EL (cell line): ENCODE measurements at regions not wholly inside any gene's neighbourhood (a gene's known extent, or its start where the extent isn't known, plus 50 kb on each side); places are given as distances from the start of the nearest gene placed in this dataset.

ENCODE experiments used
- DNase-seq: peaks from one replicate; pipeline ENCODE4 v3.0.0-alpha.2; 2016

GRCh38 chr6:19424853-19425252 lies 412.3 kb upstream of the ID4 start:
- DNase-seq, result no peak

- DNase-seq, result no peak
These were observed 409.6 kb upstream of the ID4 start for GRCh38 chr6:19427548-19427947.

- DNase-seq, result no peak
These were observed 404.1 kb upstream of the ID4 start for GRCh38 chr6:19432966-19433498.

DNA sequence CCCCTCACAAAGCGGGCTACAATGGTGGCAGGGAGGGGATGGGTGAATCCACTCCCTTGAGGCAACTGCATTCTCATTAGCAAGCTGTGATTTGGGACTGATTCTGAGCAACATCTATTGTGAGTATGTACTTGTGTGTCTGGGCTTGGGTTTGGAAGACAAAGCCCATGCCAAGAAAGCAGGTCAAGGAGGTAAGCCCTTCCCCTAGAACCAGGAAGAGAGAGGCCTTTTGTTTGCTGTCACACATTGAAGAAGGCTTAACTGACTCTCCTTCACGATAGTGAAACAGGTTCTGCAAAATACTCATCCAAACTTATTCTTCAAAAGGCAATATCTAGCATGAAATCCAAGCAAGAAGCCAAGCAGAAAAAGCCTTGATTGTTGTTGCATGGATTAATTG lies 403.1 kb upstream of the ID4 start:
- DNase-seq, result no peak

DNA sequence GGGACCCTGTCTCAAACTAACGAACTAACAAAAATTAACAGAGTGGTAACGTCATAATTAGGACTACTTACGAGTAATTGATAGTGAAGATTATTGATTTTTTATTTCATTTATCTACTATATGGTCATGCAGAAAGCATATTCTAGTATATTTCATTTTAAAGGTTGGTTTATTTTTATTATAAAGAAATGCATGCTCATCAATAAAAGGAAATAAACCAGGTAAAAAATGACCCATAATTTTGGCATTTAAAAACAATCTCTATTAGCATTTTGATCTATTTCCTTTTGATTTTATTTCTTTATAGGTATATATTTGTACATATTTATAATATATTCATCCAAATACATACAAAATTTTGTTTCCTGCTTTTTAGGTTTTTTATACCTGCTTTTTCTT lies 401.4 kb upstream of the ID4 start:
- DNase-seq, result no peak

- no peak for DNase-seq
These were observed 398.4 kb upstream of the ID4 start for GRCh38 chr6:19438566-19439353.

DNA sequence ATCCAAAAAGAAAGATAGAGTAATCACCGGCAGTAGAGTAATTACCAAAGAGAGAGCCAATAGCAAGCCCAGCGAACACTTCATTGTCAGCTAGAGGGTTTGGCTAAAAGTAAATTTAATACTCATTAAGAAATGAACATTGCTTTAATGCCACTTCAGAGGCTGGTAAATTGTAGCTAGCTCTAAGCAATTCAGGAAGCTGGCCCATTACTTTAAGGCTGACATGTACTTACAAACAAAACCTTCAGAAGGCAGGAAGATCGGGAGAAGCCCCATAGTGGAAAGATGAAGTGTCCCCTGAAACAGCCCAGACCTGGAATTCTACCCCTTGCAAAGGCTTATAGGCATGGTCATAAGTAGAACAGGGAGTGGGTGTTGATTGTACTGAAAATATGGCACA lies 396.6 kb upstream of the ID4 start:
- DNase-seq, result no peak

- no peak for DNase-seq
These were observed 393.8 kb upstream of the ID4 start for GRCh38 chr6:19443411-19443810.

GRCh38 chr6:19444041-19444440 lies 393.1 kb upstream of the ID4 start:
- no peak for DNase-seq

DNA sequence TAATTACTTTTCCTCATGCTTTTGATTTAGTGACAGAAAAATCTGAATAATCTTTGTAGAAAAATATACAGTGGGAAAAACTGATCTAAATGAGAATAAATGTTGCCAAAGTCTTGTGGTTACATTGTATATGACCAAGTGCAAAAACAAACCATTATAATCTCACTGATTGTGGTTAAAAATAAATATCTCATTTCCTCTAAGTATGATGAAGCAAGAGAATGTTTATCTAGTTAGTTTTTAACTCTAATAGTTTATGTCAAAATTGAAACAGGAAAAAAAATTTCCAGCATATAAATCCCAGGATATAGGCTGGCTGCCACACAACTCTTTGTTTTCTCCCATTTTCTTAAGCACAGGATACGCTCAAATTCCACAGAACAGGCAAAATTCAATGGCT lies 392.7 kb upstream of the ID4 start:
- no peak for DNase-seq

DNA sequence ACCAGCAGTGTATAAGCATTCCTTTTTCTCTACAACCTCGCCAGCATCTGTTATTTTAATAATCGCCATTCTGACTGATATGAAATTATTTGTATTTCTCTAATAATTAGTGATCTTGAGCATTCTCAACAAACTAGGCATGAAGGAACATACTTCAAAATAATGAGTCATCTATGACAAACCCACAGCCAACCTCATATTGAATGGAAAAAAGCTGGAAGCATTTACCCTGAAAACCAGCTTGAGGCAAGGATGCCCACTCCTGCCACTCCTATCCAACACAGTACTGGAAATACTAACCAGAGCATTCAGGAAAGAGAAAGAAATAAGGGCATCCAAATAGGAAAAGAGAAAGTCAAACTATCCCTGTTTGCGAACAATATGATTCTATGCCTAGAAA lies 390.6 kb upstream of the ID4 start:
- DNase-seq, result no peak

DNA sequence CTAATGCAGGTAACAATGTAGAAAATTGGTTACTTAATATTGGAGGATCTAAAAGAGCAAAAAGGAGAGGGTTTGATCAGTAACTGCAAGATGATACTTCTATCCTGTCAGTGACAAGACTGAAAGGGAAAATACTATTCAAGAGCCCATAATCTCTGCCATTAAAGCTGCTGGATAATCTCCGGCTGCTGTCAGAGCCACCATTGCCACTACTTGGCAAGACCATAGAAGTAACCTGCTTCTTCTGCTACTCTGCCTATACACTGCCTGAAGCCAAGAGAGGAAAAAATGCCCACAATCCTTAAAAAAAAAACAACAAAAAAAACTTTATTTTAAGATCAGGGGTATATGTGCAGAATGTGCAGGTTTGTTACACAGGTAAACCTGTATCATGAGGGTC lies 386.5 kb upstream of the ID4 start:
- DNase-seq, result no peak

GRCh38 chr6:19452495-19452894 lies 384.7 kb upstream of the ID4 start:
- no peak for DNase-seq

DNA sequence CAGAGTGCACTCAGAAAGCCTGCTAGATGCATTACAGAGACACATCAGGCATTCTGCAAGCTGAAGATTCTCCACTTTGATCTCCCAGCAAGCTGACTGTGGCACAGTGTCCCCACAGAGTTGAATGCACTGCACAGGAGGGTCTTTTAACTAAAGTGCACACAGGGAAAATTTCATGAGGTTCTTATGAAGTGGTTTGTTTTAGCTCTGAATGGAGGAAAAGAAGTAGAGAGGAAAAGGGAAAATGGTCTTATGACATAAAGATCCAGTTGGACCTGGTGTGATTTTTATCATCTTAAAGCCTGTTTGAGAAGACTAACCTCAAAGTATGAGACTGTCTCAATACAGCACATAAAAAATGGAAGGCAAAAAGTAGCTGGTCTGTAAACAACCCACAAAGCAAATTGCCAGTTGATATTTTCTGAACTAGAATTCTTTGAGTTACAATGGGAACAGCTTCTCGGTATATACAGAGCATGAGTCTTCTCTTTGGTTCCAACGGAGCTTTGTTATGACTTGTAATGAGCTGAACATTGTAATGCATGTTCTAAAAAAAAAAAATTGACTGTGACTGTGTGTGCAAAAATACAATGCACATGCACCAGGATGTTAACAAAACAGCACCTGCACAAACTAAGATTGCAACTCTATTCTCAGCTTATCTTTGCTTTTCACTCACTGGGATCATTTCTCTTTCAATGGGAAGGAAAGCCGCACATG lies 383.0 kb upstream of the ID4 start:
- no peak for DNase-seq

- DNase-seq, result no peak
These were observed 382.3 kb upstream of the ID4 start for GRCh38 chr6:19454721-19455392.

DNA sequence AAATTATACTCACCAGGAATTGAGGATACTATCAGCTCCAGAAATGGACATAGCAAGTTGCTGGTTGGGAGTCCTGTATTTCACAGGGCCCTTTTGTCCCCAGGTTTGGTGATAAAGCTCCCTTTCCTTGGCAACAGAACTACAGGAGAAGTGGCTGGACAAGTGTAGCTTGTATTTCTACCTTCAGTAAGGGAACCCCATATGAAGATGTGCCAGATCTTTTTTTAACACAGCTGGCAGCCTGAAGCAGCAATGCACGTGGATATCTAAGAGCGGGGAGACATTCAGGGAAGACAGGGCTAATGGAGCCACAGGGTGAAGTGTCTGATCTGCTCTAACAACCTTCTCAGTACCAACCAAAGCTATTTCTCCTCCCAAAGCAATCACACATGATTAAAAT lies 373.9 kb upstream of the ID4 start:
- DNase-seq, result no peak

DNA sequence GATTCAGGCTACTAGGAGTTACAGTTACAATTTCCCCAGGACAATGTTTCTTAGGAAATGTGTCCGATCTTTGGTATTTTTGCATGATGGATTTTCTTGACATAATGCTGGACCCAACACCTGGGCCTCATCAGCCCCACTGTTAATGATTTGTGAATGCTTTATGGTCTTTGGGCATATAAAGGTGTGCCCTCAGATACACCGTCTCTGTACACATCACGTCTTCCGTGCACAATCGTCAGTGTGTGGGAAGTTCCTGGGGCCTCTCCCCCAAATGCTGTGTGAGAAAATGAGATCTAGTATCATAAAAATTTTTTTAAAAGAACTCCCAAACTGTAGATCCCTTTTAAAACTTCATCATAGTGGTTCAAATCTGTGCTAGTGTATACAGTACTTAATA lies 373.2 kb upstream of the ID4 start:
- DNase-seq, result no peak

DNA sequence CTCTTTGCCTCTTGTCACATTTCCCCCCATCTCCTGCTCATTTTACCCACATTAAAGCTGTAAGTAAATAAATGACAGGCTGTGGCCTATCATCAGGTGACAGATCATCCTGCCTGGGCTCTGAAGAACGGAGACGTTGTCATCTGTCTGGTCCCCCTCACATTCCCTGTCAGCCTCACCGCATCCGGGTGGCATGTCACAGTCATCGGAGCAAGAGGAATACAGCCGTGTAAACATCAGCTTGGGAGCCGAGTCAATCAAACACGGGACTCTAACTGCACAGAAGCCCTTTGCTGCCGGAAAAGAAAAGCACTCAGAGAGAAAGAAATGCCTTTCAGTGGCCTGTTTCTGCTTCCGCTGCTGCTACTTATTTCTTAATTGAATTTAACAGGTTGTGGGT lies 371.9 kb upstream of the ID4 start:
- DNase-seq, result no peak

DNA sequence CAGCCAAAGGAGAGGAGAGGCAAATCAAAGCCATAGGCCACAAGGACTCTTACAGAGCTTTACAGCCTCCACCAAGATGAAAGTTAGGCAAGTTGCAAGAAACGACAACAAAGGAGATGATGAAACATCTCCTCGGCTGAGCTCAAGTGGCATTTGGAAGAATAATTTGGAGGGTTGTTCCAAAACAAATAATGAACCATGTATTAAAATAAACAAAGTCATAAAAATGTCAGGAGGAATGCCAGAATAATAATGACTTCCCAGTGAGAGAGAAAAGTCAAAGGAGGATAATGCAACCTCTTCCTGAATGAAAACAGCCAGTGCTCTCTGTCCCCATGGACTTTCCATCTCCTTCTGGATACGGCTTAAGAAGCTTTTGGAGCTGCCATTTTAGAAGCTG lies 371.4 kb upstream of the ID4 start:
- peak; percentile 49 for DNase-seq

DNA sequence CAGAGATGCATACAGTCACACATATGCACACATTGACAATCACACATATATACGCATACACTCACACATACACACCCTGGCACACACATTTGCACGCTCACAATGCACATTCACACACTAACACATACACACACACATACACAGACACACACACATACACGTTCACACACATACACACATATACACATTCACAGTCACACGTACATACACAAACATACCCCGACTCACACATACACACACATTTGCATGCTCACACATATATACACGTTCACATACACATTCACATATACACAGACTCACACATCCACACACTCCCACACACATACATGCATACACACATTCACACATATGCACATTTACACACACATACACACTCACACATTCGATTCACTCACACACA lies 366.8 kb upstream of the ID4 start:
- DNase-seq, result no peak

DNA sequence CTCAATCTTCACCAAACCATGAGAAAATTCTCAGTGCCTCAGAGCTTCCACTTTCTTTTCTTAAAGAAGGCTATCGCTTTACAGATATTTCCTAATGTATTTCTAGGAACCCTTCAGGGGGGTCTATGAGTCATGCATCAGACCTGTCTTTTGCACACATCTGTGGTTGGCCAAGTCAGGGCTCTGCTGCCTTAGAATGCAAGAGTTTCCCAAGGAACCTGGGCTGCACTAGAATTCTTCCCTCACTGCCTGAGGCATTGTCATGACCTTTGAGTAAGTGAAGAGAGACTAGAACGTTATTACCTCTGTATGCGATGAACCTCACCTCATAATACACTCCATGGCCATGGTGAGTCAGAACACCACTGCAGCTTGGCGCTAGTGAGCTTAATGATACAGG lies 365.0 kb upstream of the ID4 start:
- peak; percentile 89 for DNase-seq

- DNase-seq, result peak; percentile 8
These were observed 364.3 kb upstream of the ID4 start for GRCh38 chr6:19472850-19473249.

GRCh38 chr6:19477563-19477962 lies 359.6 kb upstream of the ID4 start:
- no peak for DNase-seq

DNA sequence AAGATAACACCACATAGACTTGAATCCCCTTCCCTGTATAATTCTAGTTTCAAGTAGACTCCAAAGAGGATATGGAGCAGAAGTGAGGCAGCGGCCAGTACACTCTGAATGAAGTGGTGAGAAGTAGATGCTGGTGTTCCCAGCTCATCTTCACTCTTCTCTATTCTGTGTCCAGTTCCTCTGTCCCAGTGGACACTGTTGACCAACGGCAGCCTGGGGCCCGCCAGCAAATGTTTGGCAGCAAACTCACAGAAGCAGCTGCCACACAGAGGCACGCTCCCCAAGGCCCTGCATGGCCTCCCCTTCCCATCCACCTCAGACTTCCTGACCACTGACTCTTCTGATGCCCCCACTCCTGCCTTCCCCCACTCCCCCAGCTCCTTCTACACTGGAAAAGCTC lies 358.9 kb upstream of the ID4 start:
- DNase-seq, result no peak
